Effector memory CD8-positive, alpha-beta T cell (primary cell): ENCODE measurements at regions not wholly inside any gene's neighbourhood (a gene's known extent, or its start where the extent isn't known, plus 50 kb on each side); places are given as distances from the start of the nearest gene placed in this dataset.

Experiments
- ATAC-seq: fragments of 150-1000 bp; cut with Tn5 transposase; replicated peaks from 2 replicates; pipeline ENCODE4 v1.10.0; 2021; ENCODE audit warnings: mild to moderate bottlenecking, moderate library complexity
- DNase-seq, 3 experiments: peaks; one replicate each; pipeline ENCODE4 v3.0.0; 2021
- H3K27ac Mint-ChIP-seq, 2 donors: one replicate each; pipeline ENCODE4 v1.8.0; 2022; ENCODE audit warnings: mild to moderate bottlenecking in 2 of 2, mixed read lengths in 2 of 2, moderate library complexity in 2 of 2
- H3K27me3 Mint-ChIP-seq, 2 donors: one replicate each; pipeline ENCODE4 v1.8.0; 2022; ENCODE audit warnings: mixed read lengths in 2 of 2
- H3K36me3 Mint-ChIP-seq: one replicate; pipeline ENCODE4 v1.8.0; 2022; ENCODE audit warnings: mild to moderate bottlenecking, moderate library complexity, mixed read lengths; ENCODE audit not compliant: insufficient read depth
- H3K4me1 Mint-ChIP-seq, 2 donors: one replicate each; pipeline ENCODE4 v1.8.0; 2022; ENCODE audit warnings: low read depth in 2 of 2, mixed read lengths in 2 of 2
- H3K4me3 Mint-ChIP-seq, 2 donors: one replicate each; pipeline ENCODE4 v1.8.0; 2022; ENCODE audit warnings: mild to moderate bottlenecking in 2 of 2, mixed read lengths in 2 of 2, moderate library complexity in 2 of 2
- H3K9me3 Mint-ChIP-seq, 2 donors: one replicate each; pipeline ENCODE4 v1.8.0; 2022; ENCODE audit warnings: mixed read lengths in 2 of 2

GRCh38 chr11:133663135-133663985 lies 131.1 kb upstream of the OPCML start:
- no peaks in the 10 kb centered on the region for H3K36me3 Mint-ChIP-seq
- ATAC-seq (no peak), DNase-seq (no peak)
- H3K27me3 Mint-ChIP-seq: no peaks in the 10 kb centered on the region
- peaks cover 8 to 9% of the 10 kb centered on the region in 2 donors for H3K9me3 Mint-ChIP-seq
- H3K27ac Mint-ChIP-seq: no peak overlapping the region
- H3K4me1 Mint-ChIP-seq: no peaks in the 10 kb centered on the region
- no peak overlapping the region for H3K4me3 Mint-ChIP-seq

- peaks cover 8 to 9% of the 10 kb centered on the region in 2 donors for H3K9me3 Mint-ChIP-seq
Measured at GRCh38 chr11:133661846-133662245, 129.5 kb upstream of the OPCML start.

GRCh38 chr11:133660202-133660568 lies 127.9 kb upstream of the OPCML start:
- Mint-ChIP-seq H3K4me1 (no peaks in the 10 kb centered on the region), H3K36me3 (no peaks in the 10 kb centered on the region), H3K27ac (no peak overlapping the region), H3K9me3 (peaks cover 13 to 15% of the 10 kb centered on the region in 2 donors), H3K4me3 (no peak overlapping the region), H3K27me3 (no peaks in the 10 kb centered on the region)
- DNase-seq (no peak), ATAC-seq (no peak)

More at GRCh38 chr11:133661846-133662245, 129.5 kb upstream of the OPCML start:
- no peak for ATAC-seq
- no peaks in the 10 kb centered on the region for H3K36me3 Mint-ChIP-seq
- no peaks in the 10 kb centered on the region for H3K27me3 Mint-ChIP-seq
- H3K4me3 Mint-ChIP-seq: no peak overlapping the region
- no peaks in the 10 kb centered on the region for H3K4me1 Mint-ChIP-seq
- no peak overlapping the region for H3K27ac Mint-ChIP-seq
- DNase-seq: no peak

- ATAC-seq (no peak), DNase-seq (no peak)
- H3K27ac Mint-ChIP-seq: no peak overlapping the region
- H3K4me3 Mint-ChIP-seq: no peak overlapping the region
- no peaks in the 10 kb centered on the region for H3K4me1 Mint-ChIP-seq
- H3K36me3 Mint-ChIP-seq: no peaks in the 10 kb centered on the region
- H3K9me3 Mint-ChIP-seq: peaks cover 13 to 15% of the 10 kb centered on the region in 2 donors
- H3K27me3 Mint-ChIP-seq: no peaks in the 10 kb centered on the region
Measured at GRCh38 chr11:133659538-133660201, 127.4 kb upstream of the OPCML start.

GRCh38 chr11:133657054-133657453 lies 124.8 kb upstream of the OPCML start:
- H3K9me3 Mint-ChIP-seq: peaks cover 7 to 8% of the 10 kb centered on the region in 2 donors
- H3K27ac Mint-ChIP-seq: no peak overlapping the region
- no peak overlapping the region for H3K4me3 Mint-ChIP-seq
- no peaks in the 10 kb centered on the region for H3K36me3 Mint-ChIP-seq
- no peaks in the 10 kb centered on the region for H3K4me1 Mint-ChIP-seq
- ATAC-seq (no peak), DNase-seq (no peak)
- H3K27me3 Mint-ChIP-seq: no peaks in the 10 kb centered on the region

- Mint-ChIP-seq H3K27me3 (no peaks in the 10 kb centered on the region), H3K36me3 (no peaks in the 10 kb centered on the region), H3K4me3 (no peak overlapping the region), H3K9me3 (peaks cover 7 to 8% of the 10 kb centered on the region in 2 donors), H3K27ac (no peak overlapping the region), H3K4me1 (no peaks in the 10 kb centered on the region)
- DNase-seq: no peak
- no peak for ATAC-seq
Measured at GRCh38 chr11:133656082-133656635, 123.9 kb upstream of the OPCML start.

- ATAC-seq (no peak), DNase-seq (no peak)
- Mint-ChIP-seq H3K36me3 (no peaks in the 10 kb centered on the region), H3K9me3 (peaks cover 7% of the 10 kb centered on the region in 2 donors), H3K4me3 (no peak overlapping the region), H3K27me3 (no peaks in the 10 kb centered on the region), H3K27ac (no peak overlapping the region), H3K4me1 (no peaks in the 10 kb centered on the region)
Measured at GRCh38 chr11:133654630-133655212, 122.4 kb upstream of the OPCML start.

- Mint-ChIP-seq H3K36me3 (no peaks in the 10 kb centered on the region), H3K9me3 (peaks cover 4 to 7% of the 10 kb centered on the region in 2 donors), H3K27ac (no peak overlapping the region), H3K4me3 (no peak overlapping the region), H3K4me1 (no peaks in the 10 kb centered on the region), H3K27me3 (no peaks in the 10 kb centered on the region)
- ATAC-seq (no peak), DNase-seq (no peak)
Measured at GRCh38 chr11:133653336-133653735, 121.0 kb upstream of the OPCML start.

GRCh38 chr11:133650082-133650481 lies 117.8 kb upstream of the OPCML start:
- H3K36me3 Mint-ChIP-seq: no peaks in the 10 kb centered on the region
- no peak for ATAC-seq
- H3K4me1 Mint-ChIP-seq: no peaks in the 10 kb centered on the region
- no peak overlapping the region for H3K27ac Mint-ChIP-seq
- peaks cover 0 to 10% of the 10 kb centered on the region in 2 donors for H3K9me3 Mint-ChIP-seq
- H3K4me3 Mint-ChIP-seq: no peak overlapping the region
- H3K27me3 Mint-ChIP-seq: no peaks in the 10 kb centered on the region
- DNase-seq: no peak

- Mint-ChIP-seq H3K27me3 (no peaks in the 10 kb centered on the region), H3K4me1 (no peaks in the 10 kb centered on the region), H3K36me3 (no peaks in the 10 kb centered on the region), H3K27ac (no peak overlapping the region), H3K9me3 (peaks cover 0 to 10% of the 10 kb centered on the region in 2 donors), H3K4me3 (no peak overlapping the region)
- ATAC-seq (no peak), DNase-seq (no peak)
Measured at GRCh38 chr11:133649040-133649439, 116.7 kb upstream of the OPCML start.

GRCh38 chr11:133639408-133639807 lies 107.1 kb upstream of the OPCML start:
- ATAC-seq: no peak
- H3K27ac Mint-ChIP-seq: no peak overlapping the region
- H3K4me1 Mint-ChIP-seq: no peaks in the 10 kb centered on the region
- H3K9me3 Mint-ChIP-seq: peaks cover 4 to 7% of the 10 kb centered on the region in 2 donors
- peaks cover 6 to 12% of the 10 kb centered on the region in 2 donors for H3K27me3 Mint-ChIP-seq
- H3K36me3 Mint-ChIP-seq: peaks cover 5% of the 10 kb centered on the region
- no peak for DNase-seq
- no peak overlapping the region for H3K4me3 Mint-ChIP-seq

GRCh38 chr11:133638921-133639320 lies 106.6 kb upstream of the OPCML start:
- Mint-ChIP-seq H3K4me3 (no peak overlapping the region), H3K27me3 (peaks cover 6 to 12% of the 10 kb centered on the region in 2 donors), H3K36me3 (peaks cover 5% of the 10 kb centered on the region), H3K9me3 (peaks cover 4 to 7% of the 10 kb centered on the region in 2 donors), H3K4me1 (no peaks in the 10 kb centered on the region), H3K27ac (no peak overlapping the region)
- DNase-seq: no peak
- no peak for ATAC-seq

GRCh38 chr11:133636711-133637355 lies 104.5 kb upstream of the OPCML start:
- DNase-seq (no peak), ATAC-seq (no peak)
- Mint-ChIP-seq H3K4me1 (no peaks in the 10 kb centered on the region), H3K27ac (no peak overlapping the region), H3K27me3 (peaks cover 6 to 12% of the 10 kb centered on the region in 2 donors), H3K36me3 (peaks cover 5% of the 10 kb centered on the region), H3K9me3 (peaks cover 5 to 7% of the 10 kb centered on the region in 2 donors), H3K4me3 (no peak overlapping the region)
